Muscle of leg (tissue), 3 donors: ENCODE measurements at regions not wholly inside any gene's neighbourhood (a gene's known extent, or its start where the extent isn't known, plus 50 kb on each side); places are given as distances from the start of the nearest gene placed in this dataset.

ENCODE experiments used
- DNase-seq: peaks from one replicate; pipeline ENCODE4 v3.0.0; 2013
- H3K27ac ChIP-seq: one replicate; pipeline ENCODE4 v1.5.1; 2013; ENCODE audit warnings: mild to moderate bottlenecking, low read length, control low read depth
- H3K27me3 ChIP-seq: one replicate; pipeline ENCODE4 v1.6.1; 2013; ENCODE audit warnings: low read length; ENCODE audit not compliant: control insufficient read depth, insufficient read depth
- H3K36me3 ChIP-seq: one replicate; pipeline ENCODE4 v1.6.1; 2013; ENCODE audit warnings: low read length; ENCODE audit not compliant: control insufficient read depth, insufficient read depth
- H3K4me1 ChIP-seq: one replicate; pipeline ENCODE4 v1.6.1; 2013; ENCODE audit warnings: low read length; ENCODE audit not compliant: control insufficient read depth, insufficient read depth
- H3K4me3 ChIP-seq: one replicate; pipeline ENCODE4 v1.5.1; 2013; ENCODE audit warnings: low read length, control low read depth
- H3K9me3 ChIP-seq: replicated peaks from 2 replicates; pipeline ENCODE4 v1.6.1; 2013; ENCODE audit warnings: low read depth, low read length; ENCODE audit not compliant: control insufficient read depth
- whole genome bisulfite sequencing: methylation state at CpG from one replicate; pipeline ENCODE4 v1.1.5; 2013; ENCODE audit warnings: missing lambda C conversion rate; ENCODE audit not compliant: insufficient coverage; 5-methylcytosine and 5-hydroxymethylcytosine counted together

DNA sequence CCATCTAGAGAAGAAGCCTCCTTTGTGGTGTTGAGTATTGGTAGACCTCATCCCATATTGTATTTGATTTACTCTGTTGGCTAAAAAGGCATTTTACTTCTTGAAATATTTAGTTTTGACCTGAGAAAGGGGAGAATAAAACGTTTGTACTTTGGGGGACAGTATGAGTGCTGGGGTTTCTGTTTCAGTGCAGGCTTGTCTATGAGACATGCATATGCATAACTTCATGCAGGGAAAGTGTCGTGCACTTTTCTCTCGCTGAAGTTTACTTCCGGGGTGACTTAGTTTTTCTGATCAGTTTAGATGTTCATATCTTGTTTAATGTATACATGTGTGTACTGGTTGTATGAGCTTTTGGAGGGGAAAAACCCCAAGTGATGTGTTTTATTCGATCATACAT is 59.5 kb downstream of the UTRN start:
- Histone ChIP-seq H3K27ac (peak overlapping the region; percentile 42), H3K4me3 (peak overlapping the region; percentile 3), H3K27me3 (no peaks in the 10 kb centered on the region), H3K9me3 (no peaks in the 10 kb centered on the region), H3K36me3 (no peaks in the 10 kb centered on the region), H3K4me1 (peaks cover 11% of the 10 kb centered on the region)
- no peak for DNase-seq
- 50% methylated on average over 1 of the region's 5 CpGs for WGBS

DNA sequence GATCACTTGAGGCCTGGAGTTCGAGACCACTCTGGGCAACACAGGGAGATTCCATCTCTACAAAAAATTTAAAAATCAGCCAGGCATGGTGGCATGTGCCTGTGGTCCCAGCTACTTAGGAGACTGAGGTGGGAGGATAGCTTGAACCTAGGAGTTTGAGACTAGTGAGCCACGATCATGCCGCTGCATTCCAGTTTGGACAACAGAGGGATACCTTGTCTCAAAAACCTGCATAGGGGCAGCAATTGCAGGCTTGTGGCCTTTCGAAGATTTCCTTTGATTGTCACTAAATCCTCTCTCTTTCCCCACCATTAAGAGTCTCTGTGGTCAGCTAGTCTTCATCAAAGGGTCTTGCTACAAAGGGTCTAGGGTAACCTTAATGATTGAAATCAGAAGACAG is 60.3 kb downstream of the UTRN start:
- Histone ChIP-seq H3K4me3 (no peak overlapping the region), H3K36me3 (no peaks in the 10 kb centered on the region), H3K4me1 (peaks cover 10% of the 10 kb centered on the region), H3K27ac (no peak overlapping the region), H3K9me3 (no peaks in the 10 kb centered on the region), H3K27me3 (no peaks in the 10 kb centered on the region)
- no peak for DNase-seq
- 96% methylated on average over 2 of the region's 4 CpGs for WGBS

GRCh38 chr6:144346719-144347447 is 61.7 kb downstream of the UTRN start:
- no peak for DNase-seq
- Histone ChIP-seq H3K9me3 (no peaks in the 10 kb centered on the region), H3K36me3 (no peaks in the 10 kb centered on the region), H3K4me3 (no peak overlapping the region), H3K27me3 (no peaks in the 10 kb centered on the region), H3K27ac (no peak overlapping the region), H3K4me1 (peaks cover 16% of the 10 kb centered on the region)
- 82% methylated on average over 7 of the region's 11 CpGs for WGBS

DNA sequence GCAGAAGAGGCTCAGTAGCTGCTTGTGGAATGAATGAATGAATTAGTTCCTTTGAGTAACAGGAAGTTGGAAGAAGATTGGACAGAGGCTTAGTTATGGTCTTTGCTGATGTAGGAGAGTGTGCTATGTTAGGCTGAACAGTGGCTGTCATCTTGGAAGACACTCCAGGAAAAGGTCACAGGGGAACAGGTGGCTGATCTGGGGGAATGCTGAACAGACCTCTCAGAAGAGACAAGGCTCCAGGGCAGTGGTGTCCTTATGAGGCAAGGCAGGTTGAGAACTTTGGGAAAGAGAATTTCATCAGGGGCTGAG is 62.3 kb downstream of the UTRN start:
- H3K9me3 ChIP-seq = no peaks in the 10 kb centered on the region
- no peak overlapping the region for H3K27ac ChIP-seq
- DNase-seq = no peak
- H3K4me3 ChIP-seq = no peak overlapping the region
- H3K27me3 ChIP-seq = no peaks in the 10 kb centered on the region
- H3K4me1 ChIP-seq = peaks cover 16% of the 10 kb centered on the region
- no peaks in the 10 kb centered on the region for H3K36me3 ChIP-seq

DNA sequence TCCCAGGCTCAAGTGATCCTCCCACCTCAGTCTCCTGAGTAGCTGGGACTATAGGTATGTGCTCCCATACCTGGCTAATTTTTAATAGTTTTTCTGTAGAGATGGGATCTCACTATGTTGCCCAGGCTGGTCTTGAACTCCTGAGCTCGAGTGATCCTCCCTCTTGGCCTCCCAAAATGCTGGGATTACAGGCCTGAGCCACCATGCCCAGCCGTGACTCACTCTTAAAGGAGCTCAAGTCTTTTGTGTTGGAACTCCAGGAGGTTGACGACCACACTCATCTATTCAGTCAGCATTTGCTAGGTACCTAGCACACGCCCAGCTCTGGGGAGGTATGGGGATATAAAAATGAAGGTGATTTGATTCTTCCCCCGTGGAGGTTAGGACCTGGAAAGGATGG is 62.8 kb downstream of the UTRN start:
- peaks cover 16% of the 10 kb centered on the region for H3K4me1 ChIP-seq
- no peak for DNase-seq
- no peak overlapping the region for H3K4me3 ChIP-seq
- no peaks in the 10 kb centered on the region for H3K27me3 ChIP-seq
- 50% methylated on average over 1 of the region's 5 CpGs for WGBS
- no peaks in the 10 kb centered on the region for H3K9me3 ChIP-seq
- no peaks in the 10 kb centered on the region for H3K36me3 ChIP-seq
- H3K27ac ChIP-seq = no peak overlapping the region

- Histone ChIP-seq H3K4me1 (peaks cover 16% of the 10 kb centered on the region), H3K9me3 (no peaks in the 10 kb centered on the region), H3K4me3 (no peak overlapping the region), H3K36me3 (no peaks in the 10 kb centered on the region), H3K27me3 (no peaks in the 10 kb centered on the region), H3K27ac (peak overlapping the region; percentile 77)
- WGBS = 33% methylated on average over 3 of the region's 8 CpGs
- DNase-seq = peak; percentile 75
Observed at GRCh38 chr6:144349690-144350527, 64.8 kb downstream of the UTRN start.

DNA sequence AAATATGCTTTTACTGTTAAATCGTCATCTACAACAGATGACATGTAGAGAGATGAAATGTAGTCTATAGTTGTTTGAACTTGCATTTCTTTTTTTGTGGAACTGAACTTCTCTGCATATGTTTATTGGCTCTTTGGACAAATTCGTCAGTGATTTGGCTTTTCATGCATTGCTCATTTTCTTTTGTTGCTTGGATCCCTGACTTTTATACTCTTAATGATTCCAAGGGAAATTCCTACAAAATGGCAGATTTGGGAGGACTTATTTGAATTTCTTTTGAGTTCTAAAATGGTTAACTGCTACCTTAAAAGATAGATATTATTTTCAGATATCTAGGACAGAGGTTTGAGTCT is 65.4 kb downstream of the UTRN start:
- DNase-seq = peak; percentile 76
- H3K4me3 ChIP-seq = no peak overlapping the region
- H3K36me3 ChIP-seq = no peaks in the 10 kb centered on the region
- H3K9me3 ChIP-seq = no peaks in the 10 kb centered on the region
- peaks cover 16% of the 10 kb centered on the region for H3K4me1 ChIP-seq
- H3K27ac ChIP-seq = peak overlapping the region; percentile 77
- no peaks in the 10 kb centered on the region for H3K27me3 ChIP-seq
- WGBS = no CpG with 5 or more reads among the region's 2 CpGs

- H3K27me3 ChIP-seq = no peaks in the 10 kb centered on the region
- DNase-seq = no peak
- H3K9me3 ChIP-seq = no peaks in the 10 kb centered on the region
- peak overlapping the region; percentile 33 for H3K27ac ChIP-seq
- H3K4me1 ChIP-seq = peaks cover 16% of the 10 kb centered on the region
- H3K36me3 ChIP-seq = no peaks in the 10 kb centered on the region
- no peak overlapping the region for H3K4me3 ChIP-seq
- 80% methylated on average over 6 of the region's 8 CpGs for WGBS
Observed at GRCh38 chr6:144351379-144352127, 66.4 kb downstream of the UTRN start.

DNA sequence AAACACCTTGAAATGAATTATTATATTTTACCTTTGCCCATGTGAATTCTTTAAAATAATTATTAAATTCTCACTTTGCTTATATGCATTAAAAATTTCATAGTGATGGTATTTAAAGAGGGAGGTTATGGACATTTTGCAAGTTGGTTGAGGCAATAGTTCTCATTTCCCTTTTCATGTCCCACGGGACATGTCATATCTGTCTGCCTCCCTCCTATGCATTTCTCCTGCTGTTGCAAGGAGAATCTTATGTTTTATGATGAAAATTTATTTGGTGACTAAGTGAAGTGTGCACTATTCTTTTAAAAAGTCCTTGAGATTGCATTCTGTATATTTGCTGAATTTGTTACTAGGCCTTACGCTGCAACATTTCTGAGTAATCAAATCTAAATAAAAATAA is 67.2 kb downstream of the UTRN start:
- WGBS = no CpG with 5 or more reads among the region's 2 CpGs
- no peaks in the 10 kb centered on the region for H3K27me3 ChIP-seq
- no peak overlapping the region for H3K27ac ChIP-seq
- no peaks in the 10 kb centered on the region for H3K36me3 ChIP-seq
- H3K9me3 ChIP-seq = no peaks in the 10 kb centered on the region
- H3K4me1 ChIP-seq = peaks cover 12% of the 10 kb centered on the region
- peak; percentile 51 for DNase-seq
- no peak overlapping the region for H3K4me3 ChIP-seq

- no peaks in the 10 kb centered on the region for H3K27me3 ChIP-seq
- no peak for DNase-seq
- H3K4me3 ChIP-seq = no peak overlapping the region
- H3K4me1 ChIP-seq = peaks cover 10% of the 10 kb centered on the region
- H3K27ac ChIP-seq = no peak overlapping the region
- WGBS = 84% methylated on average over 3 of the region's 5 CpGs
- H3K9me3 ChIP-seq = no peaks in the 10 kb centered on the region
- H3K36me3 ChIP-seq = no peaks in the 10 kb centered on the region
Observed at GRCh38 chr6:144353871-144354314, 68.8 kb downstream of the UTRN start.
